Stomach (tissue), 8 donors: ENCODE measurements at regions not wholly inside any gene's neighbourhood (a gene's known extent, or its start where the extent isn't known, plus 50 kb on each side); places are given as distances from the start of the nearest gene placed in this dataset.

Source experiments
- DNase-seq, 2 donors: peaks; one replicate each; pipeline versions ENCODE4 v3.0.0 to v3.0.0-alpha.2; 2013 to 2019
- H3K27ac ChIP-seq, 5 donors: fragments of 200-600 bp in 4 of 5; sonication (generic) in 4 of 5; one replicate each; pipeline ENCODE4 v1.5.1; 2013 to 2019; ENCODE audit warnings: mild to moderate bottlenecking in 1 of 5, moderate library complexity in 1 of 5
- H3K27me3 ChIP-seq, 3 donors: fragments of 200-600 bp; sonication (generic); one replicate each; pipeline ENCODE4 v1.5.1; 2017 to 2019; ENCODE audit warnings: mixed run types in 1 of 3
- H3K36me3 ChIP-seq, 4 donors: fragments of 200-600 bp; sonication (generic); 1 replicate in 3 of 4; 2 replicates in 1 of 4; pipeline ENCODE4 v1.5.1; 2016 to 2019
- H3K4me1 ChIP-seq, 4 donors: fragments of 200-600 bp; sonication (generic); one replicate each; pipeline ENCODE4 v1.5.1; 2016 to 2019
- H3K4me3 ChIP-seq, 4 donors: fragments of 200-600 bp; sonication (generic) in 3 of 4; one replicate each; pipeline ENCODE4 v1.5.1; 2016 to 2019; ENCODE audit warnings: mild to moderate bottlenecking in 1 of 4
- H3K9me3 ChIP-seq, 4 donors: fragments of 200-600 bp; sonication (generic); one replicate each; pipeline ENCODE4 v1.5.1; 2016 to 2019
- EP300 ChIP-seq: sonication (generic); formaldehyde crosslinking; IDR thresholded peaks from one replicate; pipeline ENCODE4 v1.6.1; 2017; ENCODE audit warnings: antibody characterized with exemption
- POLR2A ChIP-seq, 4 donors: fragments of 450-650 bp; IDR thresholded peaks; one replicate each; pipeline ENCODE4 v1.6.1; 2016; ENCODE audit warnings: antibody characterized with exemption in 4 of 4, control low read depth in 2 of 4, mild to moderate bottlenecking in 1 of 4, moderate library complexity in 1 of 4
- POLR2AphosphoS5 ChIP-seq, 3 donors: sonication (generic); formaldehyde crosslinking; IDR thresholded peaks; one replicate each; pipeline ENCODE4 v1.6.1; 2016; ENCODE audit warnings: antibody characterized with exemption in 3 of 3
- WGBS, 5 donors: extraction: QIAGEN DNeasy Blood & Tissue Kit in 3 of 5; methylation state at CpG; one replicate each; pipeline versions ENCODE4 v1.1.5 to v1.1.7; 2013 to 2018; 5-methylcytosine and 5-hydroxymethylcytosine counted together
- intact Hi-C: fragments of 100-400 bp; cut with DNase I; formaldehyde crosslinking; loops from one replicate; pipeline ENCODE4 v1.15.1; 2023; ENCODE audit warnings: low total_unique reads
- TF ChIP-seq, protein P1 (sequence below), 7 experiments: fragments of 450-650 bp in 4 of 7; fragments of 200-600 bp in 3 of 7; sonication (generic) in 3 of 7; IDR thresholded peaks; one replicate each; pipeline ENCODE4 v1.5.1; 2016 to 2019; ENCODE audit warnings: antibody characterized with exemption in 7 of 7, control low read depth in 2 of 7, mild to moderate bottlenecking in 1 of 7
- donor health status: healthy with polysubstance abuse.
- donor health status: Bipolar disorder and iron deficiency.
- donor health status: healthy.

DNA sequence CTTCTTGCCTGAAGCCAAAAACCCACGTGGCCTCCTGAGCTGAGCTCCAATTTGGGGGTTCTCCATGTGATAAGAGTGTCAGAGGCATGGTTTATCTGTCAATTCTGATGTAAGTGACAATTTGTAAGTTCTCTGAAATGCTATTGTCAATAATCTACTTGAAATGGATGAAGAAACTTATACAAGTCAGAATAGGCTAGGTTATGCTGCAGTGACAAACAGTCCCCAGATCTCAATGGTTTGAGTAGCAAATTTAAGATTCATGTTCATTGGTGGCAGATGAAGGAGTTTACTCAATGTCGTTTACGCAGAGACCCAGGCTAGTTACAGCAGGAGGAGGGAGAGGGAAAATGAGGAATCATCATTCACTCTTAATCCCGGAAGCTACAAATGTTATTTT is 352.4 kb downstream of the KIF16B start:
- Histone ChIP-seq H3K27ac (no peak overlapping the region), H3K4me1 (no peaks in the 10 kb centered on the region), H3K4me3 (no peak overlapping the region), H3K9me3 (no peaks in the 10 kb centered on the region), H3K36me3 (no peaks in the 10 kb centered on the region), H3K27me3 (no peaks in the 10 kb centered on the region)
- WGBS, 5 donors = 87 to 90% (median 89%) methylated on average over 4 of the region's 4 CpGs
- intact Hi-C loops = no loop called here
- no peak for DNase-seq
- TF ChIP-seq POLR2AphosphoS5 (IDR thresholded peaks at IDR 0.05) (no peak), POLR2A (IDR thresholded peaks at IDR 0.05) (no peak), EP300 (no peak)
- TF ChIP-seq, protein P1, sequence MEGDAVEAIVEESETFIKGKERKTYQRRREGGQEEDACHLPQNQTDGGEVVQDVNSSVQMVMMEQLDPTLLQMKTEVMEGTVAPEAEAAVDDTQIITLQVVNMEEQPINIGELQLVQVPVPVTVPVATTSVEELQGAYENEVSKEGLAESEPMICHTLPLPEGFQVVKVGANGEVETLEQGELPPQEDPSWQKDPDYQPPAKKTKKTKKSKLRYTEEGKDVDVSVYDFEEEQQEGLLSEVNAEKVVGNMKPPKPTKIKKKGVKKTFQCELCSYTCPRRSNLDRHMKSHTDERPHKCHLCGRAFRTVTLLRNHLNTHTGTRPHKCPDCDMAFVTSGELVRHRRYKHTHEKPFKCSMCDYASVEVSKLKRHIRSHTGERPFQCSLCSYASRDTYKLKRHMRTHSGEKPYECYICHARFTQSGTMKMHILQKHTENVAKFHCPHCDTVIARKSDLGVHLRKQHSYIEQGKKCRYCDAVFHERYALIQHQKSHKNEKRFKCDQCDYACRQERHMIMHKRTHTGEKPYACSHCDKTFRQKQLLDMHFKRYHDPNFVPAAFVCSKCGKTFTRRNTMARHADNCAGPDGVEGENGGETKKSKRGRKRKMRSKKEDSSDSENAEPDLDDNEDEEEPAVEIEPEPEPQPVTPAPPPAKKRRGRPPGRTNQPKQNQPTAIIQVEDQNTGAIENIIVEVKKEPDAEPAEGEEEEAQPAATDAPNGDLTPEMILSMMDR (IDR thresholded peaks at IDR 0.05) = no peak

DNA sequence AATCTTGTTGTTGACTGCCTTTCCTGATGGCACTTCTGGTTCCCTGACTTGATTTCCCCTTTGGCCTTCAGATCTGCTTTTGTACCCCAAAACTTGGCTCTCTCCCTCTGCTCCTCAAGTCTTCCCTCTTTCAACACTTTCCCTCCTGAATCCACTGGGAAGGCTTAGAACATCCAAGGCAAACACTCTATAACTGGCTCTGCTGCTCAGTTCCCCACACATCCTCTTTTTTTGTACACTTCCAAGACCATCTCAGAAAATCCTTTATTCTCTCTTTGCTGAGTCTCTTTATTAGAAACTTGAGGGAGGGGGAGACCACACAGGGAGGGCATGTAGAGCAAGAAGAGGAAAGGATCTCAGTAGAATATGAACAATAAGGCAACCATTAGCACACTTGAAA is 354.1 kb downstream of the KIF16B start:
- no peaks in the 10 kb centered on the region for H3K27me3 ChIP-seq
- no peaks in the 10 kb centered on the region for H3K4me1 ChIP-seq
- H3K27ac ChIP-seq = no peak overlapping the region
- intact Hi-C loops = no loop called here
- DNase-seq = no peak
- no peaks in the 10 kb centered on the region for H3K9me3 ChIP-seq
- H3K4me3 ChIP-seq = no peak overlapping the region
- TF ChIP-seq, protein P1 (IDR thresholded peaks at IDR 0.05) = no peak
- TF ChIP-seq POLR2A (IDR thresholded peaks at IDR 0.05) (no peak), EP300 (no peak), POLR2AphosphoS5 (IDR thresholded peaks at IDR 0.05) (no peak)
- H3K36me3 ChIP-seq = no peaks in the 10 kb centered on the region

DNA sequence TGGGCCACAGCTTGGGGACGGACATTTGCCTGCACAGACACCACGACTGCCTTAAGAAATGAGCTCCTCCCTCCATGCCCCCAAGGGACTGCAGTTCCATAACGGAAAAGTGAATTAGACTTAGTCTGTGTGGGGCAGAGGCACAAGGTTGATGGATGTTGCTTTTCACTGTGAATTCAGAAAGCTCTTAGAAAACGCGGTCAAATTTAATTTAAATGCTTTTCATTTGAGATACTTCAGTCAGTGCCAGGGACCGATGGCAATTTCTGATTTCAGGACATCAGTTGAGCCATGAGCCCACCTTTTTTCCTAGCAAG is 356.4 kb downstream of the KIF16B start:
- Histone ChIP-seq H3K36me3 (no peaks in the 10 kb centered on the region), H3K27ac (no peak overlapping the region), H3K4me3 (no peak overlapping the region), H3K27me3 (no peaks in the 10 kb centered on the region), H3K4me1 (no peaks in the 10 kb centered on the region), H3K9me3 (no peaks in the 10 kb centered on the region)
- DNase-seq = no peak
- intact Hi-C loops = no loop called here
- TF ChIP-seq EP300 (no peak), POLR2A (IDR thresholded peaks at IDR 0.05) (no peak), POLR2AphosphoS5 (IDR thresholded peaks at IDR 0.05) (no peak)
- TF ChIP-seq, protein P1 (IDR thresholded peaks at IDR 0.05) = no peak
- WGBS, 5 donors = 84 to 90% (median 86%) methylated on average over 6 of the region's 6 CpGs

DNA sequence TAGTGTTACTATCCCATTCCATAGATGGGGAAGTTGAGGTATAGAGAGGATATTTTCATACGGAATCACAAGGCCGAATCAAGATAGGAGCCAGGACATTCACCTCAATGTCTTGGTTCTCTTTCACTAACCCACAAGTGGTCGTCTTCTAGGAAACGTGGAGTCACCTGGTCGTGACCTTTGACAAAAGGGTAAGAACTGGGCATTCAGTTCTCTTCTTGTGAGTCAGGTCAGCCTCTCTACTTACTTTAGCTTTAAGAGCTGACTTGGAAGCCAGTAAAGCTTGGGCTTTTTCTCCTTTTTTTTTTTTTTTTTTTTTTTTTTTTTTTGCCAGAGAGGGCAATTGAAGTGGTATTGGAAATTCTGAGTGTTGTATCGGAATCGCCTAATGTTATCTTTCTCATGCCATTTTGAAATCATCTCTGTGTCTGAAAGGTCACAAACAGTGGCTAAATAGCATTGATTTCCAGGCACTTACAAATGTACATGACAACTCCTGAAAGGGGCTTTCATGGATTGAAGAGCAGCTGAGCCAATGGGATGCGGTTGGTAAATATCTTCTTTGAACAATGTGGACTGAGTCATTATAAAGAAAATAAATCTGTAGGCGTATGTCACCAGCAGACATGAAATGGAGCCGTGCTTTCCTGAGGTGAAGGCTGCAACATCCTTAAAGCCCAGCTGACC is 356.9 kb downstream of the KIF16B start:
- H3K4me1 ChIP-seq = no peaks in the 10 kb centered on the region
- H3K36me3 ChIP-seq = no peaks in the 10 kb centered on the region
- intact Hi-C loops = no loop called here
- no peak for DNase-seq
- H3K4me3 ChIP-seq = no peak overlapping the region
- WGBS, 5 donors = 85 to 88% (median 87%) methylated on average over 10 of the region's 10 CpGs
- H3K27ac ChIP-seq = no peak overlapping the region
- no peaks in the 10 kb centered on the region for H3K27me3 ChIP-seq
- no peaks in the 10 kb centered on the region for H3K9me3 ChIP-seq
- TF ChIP-seq EP300 = no peak
- no peak for TF ChIP-seq POLR2AphosphoS5 (IDR thresholded peaks at IDR 0.05)
- TF ChIP-seq, protein P1 (IDR thresholded peaks at IDR 0.05) = no peak
- TF ChIP-seq POLR2A (IDR thresholded peaks at IDR 0.05) = no peak
